ENCODE measurements at regions not wholly inside any gene's neighbourhood (a gene's known extent, or its start where the extent isn't known, plus 50 kb on each side); places are given as distances from the start of the nearest gene placed in this dataset.

GRCh38 chr2:192655916-192656315, 461.2 kb upstream of the TMEFF2 start:
- WGBS, 2 donors, result 51 to 62% methylated on average over 3 of the region's 3 CpGs
- TF ChIP-seq CTCF (IDR thresholded peaks at IDR 0.05), result no peak
- intact Hi-C loops (cut with DNase I), result no loop called here
- FAIRE-seq, result no peak
- no peak for ATAC-seq
- H3K27ac ChIP-seq, result no peak overlapping the region
- no peaks in the 10 kb centered on the region for H3K36me3 ChIP-seq
- no peaks in the 10 kb centered on the region for H3K4me1 ChIP-seq
- no peak for DNase-seq
- no peak overlapping the region for H3K4me3 ChIP-seq
- no peaks in the 10 kb centered on the region for H3K9me3 ChIP-seq
- no peaks in the 10 kb centered on the region for H3K27me3 ChIP-seq

- Histone ChIP-seq H3K9me3 (no peaks in the 10 kb centered on the region), H3K4me1 (no peaks in the 10 kb centered on the region), H3K27me3 (no peaks in the 10 kb centered on the region), H3K4me3 (no peak overlapping the region), H3K27ac (no peak overlapping the region), H3K36me3 (no peaks in the 10 kb centered on the region)
- no peak for FAIRE-seq
- 65 to 79% methylated on average over 6 of the region's 6 CpGs for WGBS, 2 donors
- no peak for DNase-seq
- no peak for TF ChIP-seq CTCF (IDR thresholded peaks at IDR 0.05)
- intact Hi-C loops (cut with DNase I), result no loop called here
- ATAC-seq, result no peak
These were observed 451.3 kb upstream of the TMEFF2 start for GRCh38 chr2:192645811-192646598.

GRCh38 chr2:192634557-192634956, 439.8 kb upstream of the TMEFF2 start:
- Histone ChIP-seq H3K4me1 (no peaks in the 10 kb centered on the region), H3K27ac (no peak overlapping the region), H3K27me3 (no peaks in the 10 kb centered on the region), H3K4me3 (no peak overlapping the region), H3K9me3 (no peaks in the 10 kb centered on the region), H3K36me3 (no peaks in the 10 kb centered on the region)
- no peak for TF ChIP-seq CTCF (IDR thresholded peaks at IDR 0.05)
- WGBS, 2 donors, result 54 to 77% methylated on average over 3 of the region's 3 CpGs
- DNase-seq (peak in 1 of 6 donors; percentile 45), FAIRE-seq (no peak), ATAC-seq (no peak)
- intact Hi-C loops (cut with DNase I), result no loop called here

- WGBS, 2 donors, result 79 to 88% methylated on average over 2 of the region's 2 CpGs
- Histone ChIP-seq H3K9me3 (no peaks in the 10 kb centered on the region), H3K27me3 (no peaks in the 10 kb centered on the region), H3K4me3 (no peak overlapping the region), H3K4me1 (no peaks in the 10 kb centered on the region), H3K27ac (no peak overlapping the region), H3K36me3 (no peaks in the 10 kb centered on the region)
- ATAC-seq (no peak), FAIRE-seq (no peak), DNase-seq (no peak)
- TF ChIP-seq CTCF (IDR thresholded peaks at IDR 0.05), result no peak
- intact Hi-C loops (cut with DNase I), result no loop called here
These were observed 433.3 kb upstream of the TMEFF2 start for GRCh38 chr2:192628017-192628416.

- FAIRE-seq (no peak), ATAC-seq (no peak), DNase-seq (no peak)
- no peak for TF ChIP-seq CTCF (IDR thresholded peaks at IDR 0.05)
- intact Hi-C loops (cut with DNase I), result no loop called here
- H3K4me3 ChIP-seq, result no peak overlapping the region
- H3K36me3 ChIP-seq, result no peaks in the 10 kb centered on the region
- no peak overlapping the region for H3K27ac ChIP-seq
- H3K9me3 ChIP-seq, result no peaks in the 10 kb centered on the region
- H3K27me3 ChIP-seq, result no peaks in the 10 kb centered on the region
- H3K4me1 ChIP-seq, result no peaks in the 10 kb centered on the region
These were observed 420.4 kb upstream of the TMEFF2 start for GRCh38 chr2:192615105-192615504.
